ENCODE measurements at regions not wholly inside any gene's neighbourhood (a gene's known extent, or its start where the extent isn't known, plus 50 kb on each side); places are given as distances from the start of the nearest gene placed in this dataset.

DNA sequence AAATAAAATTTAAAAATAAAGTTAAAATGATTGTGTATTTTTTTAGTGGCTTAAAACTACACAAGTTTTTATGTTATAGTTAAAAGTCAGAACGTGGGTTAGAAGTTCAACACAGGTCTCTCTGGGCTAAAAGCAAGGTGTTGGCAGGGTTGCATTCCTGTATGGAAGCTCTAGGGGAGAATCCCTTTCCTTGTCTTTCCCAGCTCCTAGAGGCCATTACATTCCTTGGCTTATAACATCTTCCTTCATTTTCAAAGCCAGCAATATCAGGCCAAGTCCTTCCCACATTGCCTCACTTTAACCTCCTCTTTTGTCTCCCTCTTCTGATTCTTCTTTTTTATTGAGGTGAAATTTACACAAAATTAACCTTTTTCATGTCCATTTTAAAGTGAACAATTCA lies 52.4 kb upstream of the EEPD1 start:
- TF ChIP-seq CTCF (IDR thresholded peaks at IDR 0.05; ENCODE audit: borderline replicate concordance, insufficient read depth, low read depth, low read length) = no peak
- no peak overlapping the region for H3K4me3 ChIP-seq (ENCODE audit: low read depth, low read length)

Data from GM12875 (cell line).